ENCODE measurements at regions not wholly inside any gene's neighbourhood (a gene's known extent, or its start where the extent isn't known, plus 50 kb on each side); places are given as distances from the start of the nearest gene placed in this dataset.
A peak's percentile ranks its signal among the peaks of the same experiment; 100 is the strongest.

DNA sequence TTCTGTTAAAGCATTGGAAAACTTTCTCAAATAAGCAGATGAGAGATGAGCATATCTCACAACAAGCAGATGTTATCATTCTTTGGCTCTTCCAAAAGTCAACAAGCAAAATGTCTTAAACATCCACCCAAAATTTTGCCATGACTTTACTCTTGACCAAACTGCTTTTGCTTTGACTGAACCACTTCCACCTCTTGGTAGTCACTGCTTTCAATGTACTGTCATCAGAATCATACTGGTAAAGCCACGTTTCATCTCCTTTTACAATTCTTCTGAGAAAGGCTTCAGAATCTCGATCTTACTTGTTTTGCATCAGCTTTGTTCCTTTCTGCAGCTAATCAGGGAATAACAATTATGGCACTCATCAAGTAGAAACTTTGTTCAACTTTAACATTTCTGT is 498.5 kb upstream of the GJE1 start:
- Histone ChIP-seq H3K36me3 (no peaks in the 10 kb centered on the region), H3K4me1 (no peaks in the 10 kb centered on the region), H3K27me3 (ENCODE audit: low read depth) (no peaks in the 10 kb centered on the region), H3K27ac (no peak overlapping the region), H3K4me3 (no peak overlapping the region), H3K9me3 (no peaks in the 10 kb centered on the region)
- intact Hi-C loops (cut with DNase I) = no loop called here
- no peak for TF ChIP-seq CTCF (IDR thresholded peaks at IDR 0.05)
- no peak for ATAC-seq
- no peak for DNase-seq

- Histone ChIP-seq H3K27me3 (ENCODE audit: low read depth) (no peaks in the 10 kb centered on the region), H3K9me3 (no peaks in the 10 kb centered on the region), H3K4me3 (no peak overlapping the region), H3K27ac (no peak overlapping the region), H3K36me3 (no peaks in the 10 kb centered on the region), H3K4me1 (no peaks in the 10 kb centered on the region)
- no peak for TF ChIP-seq CTCF (IDR thresholded peaks at IDR 0.05)
- no peak for ATAC-seq
- no peak for DNase-seq
- intact Hi-C loops (cut with DNase I) = no loop called here
These were observed 508.4 kb upstream of the GJE1 start for GRCh38 chr6:141624301-141624700.

DNA sequence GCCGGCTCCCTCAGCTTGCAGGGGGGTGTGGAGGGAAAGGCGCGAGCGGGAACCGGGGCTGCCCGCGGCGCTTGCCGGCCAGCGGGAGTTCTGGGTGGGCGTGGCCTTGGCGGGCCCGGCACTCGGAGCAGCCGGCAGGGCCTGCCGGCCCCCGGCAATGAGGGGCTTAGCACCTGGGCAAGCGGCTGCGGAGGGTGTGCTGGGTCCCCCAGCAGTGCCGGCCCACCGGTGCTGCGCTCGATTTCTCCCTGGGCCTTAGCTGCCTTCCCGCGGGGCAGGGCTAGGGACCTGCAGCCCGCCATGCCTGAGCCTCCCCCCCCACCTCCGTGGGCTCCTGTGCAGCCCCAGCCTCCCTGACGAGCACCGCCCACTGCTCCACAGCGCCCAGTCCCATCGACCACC is 514.5 kb upstream of the GJE1 start:
- no peak overlapping the region for H3K4me3 ChIP-seq
- no peak for TF ChIP-seq CTCF (IDR thresholded peaks at IDR 0.05)
- H3K27me3 ChIP-seq (ENCODE audit: low read depth) = no peaks in the 10 kb centered on the region
- no peaks in the 10 kb centered on the region for H3K9me3 ChIP-seq
- no peaks in the 10 kb centered on the region for H3K36me3 ChIP-seq
- no peak overlapping the region for H3K27ac ChIP-seq
- ATAC-seq (no peak), DNase-seq (no peak)
- no peaks in the 10 kb centered on the region for H3K4me1 ChIP-seq
- intact Hi-C loops (cut with DNase I) = no loop called here

GRCh38 chr6:141610741-141611140 is 522.0 kb upstream of the GJE1 start:
- ATAC-seq (no peak), DNase-seq (peak; percentile 17)
- no peaks in the 10 kb centered on the region for H3K9me3 ChIP-seq
- intact Hi-C loops (cut with DNase I) = no loop called here
- TF ChIP-seq CTCF (IDR thresholded peaks at IDR 0.05) = no peak
- no peaks in the 10 kb centered on the region for H3K4me1 ChIP-seq
- no peaks in the 10 kb centered on the region for H3K36me3 ChIP-seq
- H3K27me3 ChIP-seq (ENCODE audit: low read depth) = no peaks in the 10 kb centered on the region
- H3K27ac ChIP-seq = no peak overlapping the region
- no peak overlapping the region for H3K4me3 ChIP-seq

DNA sequence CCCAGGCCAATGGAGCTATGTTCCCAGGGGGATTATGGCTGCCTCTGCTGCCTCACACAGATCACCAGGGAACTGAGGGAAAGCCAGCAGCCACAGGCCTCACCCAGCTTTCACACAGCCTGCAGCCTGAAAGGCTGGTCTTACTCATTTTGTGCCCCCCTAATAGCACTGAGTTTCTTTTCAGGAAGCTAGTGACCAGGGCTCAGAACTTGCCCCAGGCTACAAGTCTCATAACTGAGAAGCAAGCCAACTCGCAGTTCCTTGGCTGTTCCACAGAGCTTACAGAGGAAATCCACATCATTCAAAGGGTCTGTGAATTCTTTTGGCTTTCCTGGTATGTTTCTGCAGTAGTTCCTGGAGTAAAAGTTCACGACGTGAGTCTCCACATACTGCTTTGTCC is 524.8 kb upstream of the GJE1 start:
- Histone ChIP-seq H3K36me3 (no peaks in the 10 kb centered on the region), H3K4me1 (no peaks in the 10 kb centered on the region), H3K27ac (no peak overlapping the region), H3K9me3 (no peaks in the 10 kb centered on the region), H3K27me3 (ENCODE audit: low read depth) (no peaks in the 10 kb centered on the region), H3K4me3 (no peak overlapping the region)
- DNase-seq (no peak), ATAC-seq (no peak)
- TF ChIP-seq CTCF (IDR thresholded peaks at IDR 0.05) = no peak
- intact Hi-C loops (cut with DNase I) = no loop called here

DNA sequence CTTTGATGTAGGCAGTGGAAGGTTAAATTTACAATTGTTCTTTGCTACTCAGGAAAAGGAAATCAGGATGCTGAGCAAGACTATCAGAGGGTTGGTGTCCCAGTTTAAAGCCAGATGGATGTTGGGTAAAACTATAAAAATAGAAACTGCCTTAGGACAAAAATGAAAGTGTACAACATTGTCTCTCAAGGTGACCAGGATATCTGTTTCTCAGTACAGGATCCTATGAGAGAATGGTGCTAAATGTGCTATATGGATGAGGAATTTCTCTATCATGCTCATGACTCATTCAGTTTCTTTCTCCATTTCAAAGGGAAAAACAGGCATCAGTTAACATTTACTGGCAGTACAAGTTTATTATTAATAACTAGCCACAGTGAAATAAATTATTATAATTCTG is 534.2 kb upstream of the GJE1 start:
- intact Hi-C loops (cut with DNase I) = no loop called here
- Histone ChIP-seq H3K4me1 (no peaks in the 10 kb centered on the region), H3K9me3 (no peaks in the 10 kb centered on the region), H3K36me3 (no peaks in the 10 kb centered on the region), H3K27ac (no peak overlapping the region), H3K27me3 (ENCODE audit: low read depth) (no peaks in the 10 kb centered on the region), H3K4me3 (no peak overlapping the region)
- DNase-seq = no peak
- no peak for ATAC-seq
- no peak for TF ChIP-seq CTCF (IDR thresholded peaks at IDR 0.05)

Measured in lower lobe of right lung (tissue), 2 donors.